ENCODE measurements at regions not wholly inside any gene's neighbourhood (a gene's known extent, or its start where the extent isn't known, plus 50 kb on each side); places are given as distances from the start of the nearest gene placed in this dataset.

DNA sequence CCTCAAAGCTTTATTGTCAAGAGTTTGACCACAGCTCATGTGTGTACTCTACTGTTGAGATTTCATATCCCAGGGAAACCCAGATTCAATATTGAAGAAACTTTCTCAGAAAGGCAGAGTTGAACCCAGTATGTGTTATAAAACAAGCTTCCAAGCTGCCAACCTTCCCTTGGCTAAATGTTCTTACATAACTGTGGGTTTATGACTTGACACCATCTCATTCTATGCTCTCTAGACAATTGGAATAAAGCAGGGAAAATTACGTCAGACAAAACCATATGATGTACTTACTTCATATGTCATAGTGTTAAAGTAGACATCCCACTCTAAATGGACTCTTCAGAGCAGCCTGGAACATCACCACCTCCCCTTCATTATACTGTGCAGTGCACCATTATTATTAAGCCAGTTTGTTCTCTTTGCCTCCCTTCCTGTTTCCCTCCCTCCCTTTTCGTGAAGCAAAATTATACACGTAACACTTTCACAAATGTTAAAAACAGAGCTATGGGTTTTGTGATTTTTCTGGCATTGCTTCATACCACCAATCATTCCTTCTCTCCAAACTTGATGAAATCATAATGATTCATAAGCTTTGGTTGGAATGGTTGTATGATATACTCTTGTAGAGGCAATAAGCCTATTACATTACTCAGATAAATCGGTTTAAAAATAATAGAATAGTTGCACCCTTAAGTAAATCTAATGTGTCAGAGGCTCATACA is 507.2 kb downstream of the LTN1 start:
- Histone ChIP-seq H3K9me3 (ENCODE audit: insufficient read depth, low read depth, low read length) (0 out of 2 replicates have a peak, but pooled peaks cover 5% of the 10 kb centered on the region), H3K4me3 (ENCODE audit: low read length, poor library complexity, severe bottlenecking) (no peak overlapping the region), H3K36me3 (ENCODE audit: insufficient read depth, low read length) (no peaks in the 10 kb centered on the region), H3F3A (ENCODE audit: low read depth) (no peaks in the 10 kb centered on the region), H3K27me3 (ENCODE audit: insufficient read depth, low read length, poor library complexity, severe bottlenecking) (no peaks in the 10 kb centered on the region), H3K4me1 (ENCODE audit: insufficient read depth, low read length, poor library complexity, severe bottlenecking) (no peaks in the 10 kb centered on the region), H4K20me1 (ENCODE audit: insufficient read depth, low read length, poor library complexity, severe bottlenecking) (no peaks in the 10 kb centered on the region), H3K79me2 (ENCODE audit: insufficient read depth, low read length) (no peaks in the 10 kb centered on the region), H3K9ac (ENCODE audit: low read depth, low read length, poor library complexity, severe bottlenecking) (no peak overlapping the region), H3K9me2 (replicated peaks; ENCODE audit: low read depth, low read length) (no peaks in the 10 kb centered on the region), H2AFZ (ENCODE audit: low read length) (no peak overlapping the region), H3K4me2 (ENCODE audit: low read depth, low read length, poor library complexity, severe bottlenecking) (no peak overlapping the region)
- TF ChIP-seq EZH2phosphoT487 (IDR thresholded peaks at IDR 0.05; ENCODE audit: borderline replicate concordance) = no peak
- TF ChIP-seq, protein P1, sequence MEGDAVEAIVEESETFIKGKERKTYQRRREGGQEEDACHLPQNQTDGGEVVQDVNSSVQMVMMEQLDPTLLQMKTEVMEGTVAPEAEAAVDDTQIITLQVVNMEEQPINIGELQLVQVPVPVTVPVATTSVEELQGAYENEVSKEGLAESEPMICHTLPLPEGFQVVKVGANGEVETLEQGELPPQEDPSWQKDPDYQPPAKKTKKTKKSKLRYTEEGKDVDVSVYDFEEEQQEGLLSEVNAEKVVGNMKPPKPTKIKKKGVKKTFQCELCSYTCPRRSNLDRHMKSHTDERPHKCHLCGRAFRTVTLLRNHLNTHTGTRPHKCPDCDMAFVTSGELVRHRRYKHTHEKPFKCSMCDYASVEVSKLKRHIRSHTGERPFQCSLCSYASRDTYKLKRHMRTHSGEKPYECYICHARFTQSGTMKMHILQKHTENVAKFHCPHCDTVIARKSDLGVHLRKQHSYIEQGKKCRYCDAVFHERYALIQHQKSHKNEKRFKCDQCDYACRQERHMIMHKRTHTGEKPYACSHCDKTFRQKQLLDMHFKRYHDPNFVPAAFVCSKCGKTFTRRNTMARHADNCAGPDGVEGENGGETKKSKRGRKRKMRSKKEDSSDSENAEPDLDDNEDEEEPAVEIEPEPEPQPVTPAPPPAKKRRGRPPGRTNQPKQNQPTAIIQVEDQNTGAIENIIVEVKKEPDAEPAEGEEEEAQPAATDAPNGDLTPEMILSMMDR (conservative IDR thresholded peaks at IDR 0.05; ENCODE audit: low read length) = no peak

GRCh38 chr21:28483301-28484035 is 509.2 kb downstream of the LTN1 start:
- H4K20me1 ChIP-seq (ENCODE audit: insufficient read depth, low read length, poor library complexity, severe bottlenecking) = no peaks in the 10 kb centered on the region
- no peaks in the 10 kb centered on the region for H3K4me1 ChIP-seq (ENCODE audit: insufficient read depth, low read length, poor library complexity, severe bottlenecking)
- no peaks in the 10 kb centered on the region for H3K27me3 ChIP-seq (ENCODE audit: insufficient read depth, low read length, poor library complexity, severe bottlenecking)

GRCh38 chr21:28482657-28483056 is 510.0 kb downstream of the LTN1 start:
- no peak overlapping the region for H2AFZ ChIP-seq (ENCODE audit: low read length)
- no peak overlapping the region for H3K4me2 ChIP-seq (ENCODE audit: low read depth, low read length, poor library complexity, severe bottlenecking)
- TF ChIP-seq, protein P1 (conservative IDR thresholded peaks at IDR 0.05; ENCODE audit: low read length) = no peak
- no peak for TF ChIP-seq EZH2phosphoT487 (IDR thresholded peaks at IDR 0.05; ENCODE audit: borderline replicate concordance)
- no peak overlapping the region for H3K9ac ChIP-seq (ENCODE audit: low read depth, low read length, poor library complexity, severe bottlenecking)
- no peaks in the 10 kb centered on the region for H4K20me1 ChIP-seq (ENCODE audit: insufficient read depth, low read length, poor library complexity, severe bottlenecking)
- H3K9me3 ChIP-seq (ENCODE audit: insufficient read depth, low read depth, low read length) = 0 out of 2 replicates have a peak, but pooled peaks cover 3% of the 10 kb centered on the region
- H3K79me2 ChIP-seq (ENCODE audit: insufficient read depth, low read length) = no peaks in the 10 kb centered on the region
- no peak overlapping the region for H3K4me3 ChIP-seq (ENCODE audit: low read length, poor library complexity, severe bottlenecking)
- no peaks in the 10 kb centered on the region for H3F3A ChIP-seq (ENCODE audit: low read depth)
- H3K4me1 ChIP-seq (ENCODE audit: insufficient read depth, low read length, poor library complexity, severe bottlenecking) = no peaks in the 10 kb centered on the region
- H3K9me2 ChIP-seq (replicated peaks; ENCODE audit: low read depth, low read length) = no peaks in the 10 kb centered on the region
- no peaks in the 10 kb centered on the region for H3K36me3 ChIP-seq (ENCODE audit: insufficient read depth, low read length)
- H3K27me3 ChIP-seq (ENCODE audit: insufficient read depth, low read length, poor library complexity, severe bottlenecking) = no peaks in the 10 kb centered on the region

More at GRCh38 chr21:28483301-28484035, 509.2 kb downstream of the LTN1 start:
- no peaks in the 10 kb centered on the region for H3K79me2 ChIP-seq (ENCODE audit: insufficient read depth, low read length)
- H3F3A ChIP-seq (ENCODE audit: low read depth) = no peaks in the 10 kb centered on the region
- no peak overlapping the region for H3K9ac ChIP-seq (ENCODE audit: low read depth, low read length, poor library complexity, severe bottlenecking)
- H3K9me2 ChIP-seq (replicated peaks; ENCODE audit: low read depth, low read length) = no peaks in the 10 kb centered on the region
- no peak overlapping the region for H3K4me2 ChIP-seq (ENCODE audit: low read depth, low read length, poor library complexity, severe bottlenecking)
- H3K36me3 ChIP-seq (ENCODE audit: insufficient read depth, low read length) = no peaks in the 10 kb centered on the region
- H3K9me3 ChIP-seq (ENCODE audit: insufficient read depth, low read depth, low read length) = 0 out of 2 replicates have a peak, but pooled peaks cover 3% of the 10 kb centered on the region
- no peak overlapping the region for H2AFZ ChIP-seq (ENCODE audit: low read length)
- no peak overlapping the region for H3K4me3 ChIP-seq (ENCODE audit: low read length, poor library complexity, severe bottlenecking)
- no peak for TF ChIP-seq EZH2phosphoT487 (IDR thresholded peaks at IDR 0.05; ENCODE audit: borderline replicate concordance)
- TF ChIP-seq, protein P1 (conservative IDR thresholded peaks at IDR 0.05; ENCODE audit: low read length) = no peak

All from Loucy (cell line).